ENCODE measurements at regions not wholly inside any gene's neighbourhood (a gene's known extent, or its start where the extent isn't known, plus 50 kb on each side); places are given as distances from the start of the nearest gene placed in this dataset.

GRCh38 chr11:106495046-106495445 lies 417.6 kb downstream of the AASDHPPT start:
- no peaks in the 10 kb centered on the region for H3K9me3 ChIP-seq (ENCODE audit: low read length)
- no peaks in the 10 kb centered on the region for H3K27me3 ChIP-seq (ENCODE audit: insufficient read depth, low read length)
- H3K4me3 ChIP-seq (ENCODE audit: low read length), result no peak overlapping the region
- H3K36me3 ChIP-seq (ENCODE audit: insufficient read depth, low read length), result no peaks in the 10 kb centered on the region
- H2AFZ ChIP-seq (ENCODE audit: low read depth, low read length), result no peak overlapping the region
- peaks cover 9% of the 10 kb centered on the region for H3K4me1 ChIP-seq (ENCODE audit: insufficient read depth, low read length)

DNA sequence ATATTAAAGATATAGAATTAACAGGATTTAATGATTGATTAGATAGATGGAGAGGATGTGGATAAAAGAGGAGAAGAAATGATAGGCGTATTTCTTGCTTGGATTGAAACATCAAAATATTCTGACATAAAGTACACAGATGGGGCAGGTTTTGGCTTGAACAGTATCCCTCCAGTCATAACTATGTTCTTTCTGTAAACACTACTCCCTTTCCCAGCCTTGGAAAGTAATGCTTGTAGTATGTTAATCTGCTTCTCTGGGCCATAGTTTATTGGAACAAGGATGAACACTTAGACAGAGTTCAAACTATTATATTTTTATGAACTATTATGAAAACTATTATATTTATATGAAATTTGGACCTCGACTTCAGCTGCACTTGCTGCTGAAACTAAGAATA lies 419.2 kb downstream of the AASDHPPT start:
- no peak overlapping the region for H3K4me3 ChIP-seq (ENCODE audit: low read length)
- H2AFZ ChIP-seq (ENCODE audit: low read depth, low read length), result no peak overlapping the region
- peaks cover 9% of the 10 kb centered on the region for H3K4me1 ChIP-seq (ENCODE audit: insufficient read depth, low read length)
- no peaks in the 10 kb centered on the region for H3K36me3 ChIP-seq (ENCODE audit: insufficient read depth, low read length)
- no peaks in the 10 kb centered on the region for H3K27me3 ChIP-seq (ENCODE audit: insufficient read depth, low read length)
- H3K9me3 ChIP-seq (ENCODE audit: low read length), result no peaks in the 10 kb centered on the region

DNA sequence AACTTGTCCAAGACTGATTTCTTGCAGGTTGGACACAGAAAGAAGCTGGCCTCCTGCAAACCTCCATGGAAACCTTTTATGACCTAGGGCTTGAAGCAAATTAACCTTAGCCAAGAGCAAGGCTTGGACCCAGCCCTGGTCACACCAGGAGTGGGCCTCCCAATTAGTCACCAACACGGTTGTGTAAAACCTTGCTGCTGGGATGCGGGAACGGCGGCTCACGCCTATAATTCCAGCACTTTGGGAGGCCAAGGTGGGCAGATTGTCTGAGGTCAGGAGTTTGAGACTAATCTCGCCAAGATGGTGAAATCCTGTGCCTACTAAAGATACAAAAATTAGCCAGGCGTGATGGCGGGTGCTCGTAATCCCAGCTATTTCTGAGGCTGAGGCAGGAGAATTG lies 419.9 kb downstream of the AASDHPPT start:
- no peaks in the 10 kb centered on the region for H3K9me3 ChIP-seq (ENCODE audit: low read length)
- H3K36me3 ChIP-seq (ENCODE audit: insufficient read depth, low read length), result no peaks in the 10 kb centered on the region
- H3K27me3 ChIP-seq (ENCODE audit: insufficient read depth, low read length), result no peaks in the 10 kb centered on the region
- H3K4me3 ChIP-seq (ENCODE audit: low read length), result no peak overlapping the region
- peaks cover 9% of the 10 kb centered on the region for H3K4me1 ChIP-seq (ENCODE audit: insufficient read depth, low read length)
- no peak overlapping the region for H2AFZ ChIP-seq (ENCODE audit: low read depth, low read length)

DNA sequence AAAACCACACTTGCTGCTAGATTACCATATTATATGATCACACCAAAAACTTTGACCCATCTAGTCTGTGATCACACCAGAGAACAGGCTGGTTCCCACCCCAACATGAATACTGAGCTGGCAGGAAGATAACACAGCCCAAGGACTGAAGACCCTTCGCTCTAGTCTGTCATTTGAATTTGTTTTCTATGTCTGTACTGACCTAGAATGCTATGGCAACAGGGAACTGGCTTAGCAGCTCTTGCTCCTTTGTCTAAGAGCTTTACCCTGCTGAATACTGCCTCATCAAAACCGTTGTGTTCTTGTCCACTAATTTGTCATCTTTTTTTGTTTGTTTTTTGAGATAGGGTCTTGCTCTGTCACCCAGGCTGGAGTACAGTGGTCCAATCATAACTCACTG lies 420.4 kb downstream of the AASDHPPT start:
- Histone ChIP-seq H3K4me3 (ENCODE audit: low read length) (no peak overlapping the region), H3K27me3 (ENCODE audit: insufficient read depth, low read length) (no peaks in the 10 kb centered on the region), H2AFZ (ENCODE audit: low read depth, low read length) (no peak overlapping the region), H3K9me3 (ENCODE audit: low read length) (no peaks in the 10 kb centered on the region), H3K4me1 (ENCODE audit: insufficient read depth, low read length) (peaks cover 9% of the 10 kb centered on the region), H3K36me3 (ENCODE audit: insufficient read depth, low read length) (no peaks in the 10 kb centered on the region)

GRCh38 chr11:106503901-106504300 lies 426.4 kb downstream of the AASDHPPT start:
- no peaks in the 10 kb centered on the region for H3K9me3 ChIP-seq (ENCODE audit: low read length)
- peaks cover 11% of the 10 kb centered on the region for H3K4me1 ChIP-seq (ENCODE audit: insufficient read depth, low read length)
- no peak overlapping the region for H2AFZ ChIP-seq (ENCODE audit: low read depth, low read length)
- no peaks in the 10 kb centered on the region for H3K36me3 ChIP-seq (ENCODE audit: insufficient read depth, low read length)
- no peak overlapping the region for H3K4me3 ChIP-seq (ENCODE audit: low read length)
- H3K27me3 ChIP-seq (ENCODE audit: insufficient read depth, low read length), result no peaks in the 10 kb centered on the region

DNA sequence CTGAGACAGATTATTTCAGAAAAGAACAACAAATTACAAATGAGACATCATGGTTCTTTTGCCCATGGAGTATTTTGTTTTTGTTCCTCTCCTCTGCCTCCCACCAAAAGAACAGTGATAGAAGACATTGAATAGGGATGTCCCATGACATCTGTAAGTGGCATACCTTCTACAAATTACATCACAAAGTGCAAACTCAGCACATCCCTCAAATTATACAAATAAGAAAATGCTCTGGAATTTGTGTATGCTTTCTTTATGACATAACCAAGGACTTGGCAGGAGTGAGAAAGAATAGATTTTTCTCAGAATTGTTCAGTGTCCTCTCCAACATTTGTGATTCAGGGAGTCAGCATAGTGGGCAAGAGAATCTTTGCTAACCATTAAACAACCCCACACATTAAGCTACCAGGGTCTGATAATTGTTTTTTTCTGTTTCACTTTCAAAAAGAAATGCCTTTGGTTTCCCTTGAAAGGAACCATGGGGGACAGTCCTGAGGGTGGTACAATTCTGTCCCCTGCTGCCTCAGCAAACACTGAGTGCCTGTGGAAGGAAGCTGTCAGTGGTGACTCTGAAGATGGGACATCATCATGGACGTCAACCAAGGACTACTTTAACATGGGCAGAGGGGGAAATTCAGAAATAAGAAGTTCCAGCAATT lies 430.3 kb downstream of the AASDHPPT start:
- H3K4me1 ChIP-seq (ENCODE audit: insufficient read depth, low read length), result peaks cover 11% of the 10 kb centered on the region
- no peak overlapping the region for H2AFZ ChIP-seq (ENCODE audit: low read depth, low read length)
- no peaks in the 10 kb centered on the region for H3K27me3 ChIP-seq (ENCODE audit: insufficient read depth, low read length)
- no peaks in the 10 kb centered on the region for H3K36me3 ChIP-seq (ENCODE audit: insufficient read depth, low read length)
- no peak overlapping the region for H3K4me3 ChIP-seq (ENCODE audit: low read length)
- no peaks in the 10 kb centered on the region for H3K9me3 ChIP-seq (ENCODE audit: low read length)

DNA sequence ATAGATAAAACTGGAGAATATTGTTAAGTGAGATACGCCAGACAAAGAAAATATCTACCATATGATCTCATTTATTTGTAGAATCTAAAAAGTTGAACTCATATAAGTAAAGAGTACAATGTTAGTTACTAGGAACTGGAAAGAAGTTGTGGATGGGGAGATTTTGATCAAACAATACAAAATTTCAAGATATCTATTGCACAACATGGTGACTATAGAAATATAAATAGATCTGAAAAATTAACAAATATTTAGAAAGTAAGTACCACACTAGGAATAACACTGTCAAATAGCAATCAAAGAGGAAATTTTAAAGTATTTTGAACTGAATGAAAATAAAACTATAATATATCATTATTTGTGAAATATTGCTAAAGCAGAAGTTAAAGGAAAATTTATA lies 437.2 kb downstream of the AASDHPPT start:
- Histone ChIP-seq H3K27me3 (ENCODE audit: insufficient read depth, low read length) (no peaks in the 10 kb centered on the region), H3K9me3 (ENCODE audit: low read length) (no peaks in the 10 kb centered on the region), H3K36me3 (ENCODE audit: insufficient read depth, low read length) (no peaks in the 10 kb centered on the region), H2AFZ (ENCODE audit: low read depth, low read length) (no peak overlapping the region), H3K4me1 (ENCODE audit: insufficient read depth, low read length) (no peaks in the 10 kb centered on the region), H3K4me3 (ENCODE audit: low read length) (no peak overlapping the region)

GRCh38 chr11:106517426-106517825 lies 440.0 kb downstream of the AASDHPPT start:
- Histone ChIP-seq H3K36me3 (ENCODE audit: insufficient read depth, low read length) (no peaks in the 10 kb centered on the region), H3K4me1 (ENCODE audit: insufficient read depth, low read length) (peaks cover 7% of the 10 kb centered on the region), H2AFZ (ENCODE audit: low read depth, low read length) (no peak overlapping the region), H3K4me3 (ENCODE audit: low read length) (no peak overlapping the region), H3K9me3 (ENCODE audit: low read length) (no peaks in the 10 kb centered on the region), H3K27me3 (ENCODE audit: insufficient read depth, low read length) (no peaks in the 10 kb centered on the region)

GRCh38 chr11:106520146-106520912 lies 442.9 kb downstream of the AASDHPPT start:
- H3K9me3 ChIP-seq (ENCODE audit: low read length), result no peaks in the 10 kb centered on the region
- H3K4me1 ChIP-seq (ENCODE audit: insufficient read depth, low read length), result peaks cover 7% of the 10 kb centered on the region
- no peaks in the 10 kb centered on the region for H3K36me3 ChIP-seq (ENCODE audit: insufficient read depth, low read length)
- H3K27me3 ChIP-seq (ENCODE audit: insufficient read depth, low read length), result no peaks in the 10 kb centered on the region
- H2AFZ ChIP-seq (ENCODE audit: low read depth, low read length), result peak overlapping the region; percentile 15
- no peak overlapping the region for H3K4me3 ChIP-seq (ENCODE audit: low read length)

DNA sequence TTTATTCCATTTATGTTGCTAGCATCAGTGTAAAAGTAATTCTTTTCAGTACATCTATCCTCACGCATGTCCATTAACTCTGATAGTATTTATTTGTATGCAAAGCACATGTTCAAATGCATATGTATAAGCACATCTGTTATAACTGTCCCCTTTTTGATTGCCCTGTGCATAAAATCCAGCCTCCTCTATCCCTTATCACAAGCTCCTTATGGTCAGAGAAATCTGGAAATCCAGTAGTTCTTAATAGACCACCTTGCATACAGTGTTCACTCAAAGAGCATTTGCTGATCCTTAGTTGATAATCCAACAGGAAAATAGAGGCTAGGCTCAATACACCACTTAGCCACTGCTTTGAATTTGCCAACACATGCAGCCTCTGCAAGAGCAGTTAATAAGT lies 443.5 kb downstream of the AASDHPPT start:
- H3K4me1 ChIP-seq (ENCODE audit: insufficient read depth, low read length), result peaks cover 7% of the 10 kb centered on the region
- H3K9me3 ChIP-seq (ENCODE audit: low read length), result no peaks in the 10 kb centered on the region

GRCh38 chr11:106523171-106523570 lies 445.7 kb downstream of the AASDHPPT start:
- peaks cover 7% of the 10 kb centered on the region for H3K4me1 ChIP-seq (ENCODE audit: insufficient read depth, low read length)
- H3K27me3 ChIP-seq (ENCODE audit: insufficient read depth, low read length), result no peaks in the 10 kb centered on the region
- no peak overlapping the region for H3K4me3 ChIP-seq (ENCODE audit: low read length)
- H3K9me3 ChIP-seq (ENCODE audit: low read length), result no peaks in the 10 kb centered on the region
- H3K36me3 ChIP-seq (ENCODE audit: insufficient read depth, low read length), result no peaks in the 10 kb centered on the region
- no peak overlapping the region for H2AFZ ChIP-seq (ENCODE audit: low read depth, low read length)

More for the DNA sequence above, 443.5 kb downstream of the AASDHPPT start:
- Histone ChIP-seq H3K4me3 (ENCODE audit: low read length) (no peak overlapping the region), H3K36me3 (ENCODE audit: insufficient read depth, low read length) (no peaks in the 10 kb centered on the region), H3K27me3 (ENCODE audit: insufficient read depth, low read length) (no peaks in the 10 kb centered on the region), H2AFZ (ENCODE audit: low read depth, low read length) (peak overlapping the region; percentile 15)

DNA sequence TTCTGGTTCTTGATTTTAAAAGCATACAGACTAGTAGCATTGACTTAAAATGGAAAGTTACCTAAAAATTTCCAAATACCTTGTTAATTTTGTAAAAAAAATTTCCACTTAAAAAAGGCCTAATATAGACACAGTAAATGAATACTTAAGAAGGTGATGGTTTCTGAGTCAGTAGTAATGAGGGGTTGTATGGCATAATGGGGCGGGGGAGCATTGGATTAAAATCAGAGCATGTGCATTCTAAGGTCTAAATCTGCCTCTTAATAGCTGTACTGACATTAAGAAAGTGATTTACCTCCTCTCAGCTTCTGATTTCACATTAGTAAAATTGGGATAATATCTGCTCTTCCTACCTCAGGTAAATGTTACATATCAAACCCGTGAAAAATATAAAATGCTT lies 446.5 kb downstream of the AASDHPPT start:
- Histone ChIP-seq H3K36me3 (ENCODE audit: insufficient read depth, low read length) (no peaks in the 10 kb centered on the region), H2AFZ (ENCODE audit: low read depth, low read length) (no peak overlapping the region), H3K9me3 (ENCODE audit: low read length) (no peaks in the 10 kb centered on the region), H3K4me1 (ENCODE audit: insufficient read depth, low read length) (peaks cover 7% of the 10 kb centered on the region), H3K27me3 (ENCODE audit: insufficient read depth, low read length) (no peaks in the 10 kb centered on the region), H3K4me3 (ENCODE audit: low read length) (no peak overlapping the region)

DNA sequence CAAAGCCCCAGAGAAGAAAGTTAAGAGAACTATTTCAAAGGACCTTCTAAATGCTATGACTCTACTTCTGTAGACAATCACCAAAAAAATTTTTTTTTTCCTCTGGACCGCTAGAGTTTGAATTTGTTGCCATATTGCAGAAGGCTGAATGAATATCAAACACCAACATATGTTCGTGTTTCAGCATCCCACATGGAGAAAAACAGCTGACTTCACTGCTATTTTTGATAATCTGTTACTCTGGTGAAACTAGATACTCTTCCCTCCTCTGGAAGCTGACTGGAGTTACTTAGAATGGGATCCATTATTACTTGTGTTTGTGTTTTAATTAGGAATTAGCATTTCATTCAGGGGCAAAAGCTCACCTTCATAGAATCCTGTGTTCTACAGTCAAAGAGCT lies 447.0 kb downstream of the AASDHPPT start:
- no peak overlapping the region for H3K4me3 ChIP-seq (ENCODE audit: low read length)
- no peaks in the 10 kb centered on the region for H3K9me3 ChIP-seq (ENCODE audit: low read length)
- H3K27me3 ChIP-seq (ENCODE audit: insufficient read depth, low read length), result no peaks in the 10 kb centered on the region
- no peaks in the 10 kb centered on the region for H3K36me3 ChIP-seq (ENCODE audit: insufficient read depth, low read length)
- H3K4me1 ChIP-seq (ENCODE audit: insufficient read depth, low read length), result peaks cover 7% of the 10 kb centered on the region
- H2AFZ ChIP-seq (ENCODE audit: low read depth, low read length), result no peak overlapping the region
